Stimulated activated CD8-positive, alpha-beta memory T cell treated with anti-CD3 and anti-CD28 coated beads, Interleukin-2, amount 100 ng/mL, for 48 hours (primary cell): ENCODE measurements at regions not wholly inside any gene's neighbourhood (a gene's known extent, or its start where the extent isn't known, plus 50 kb on each side); places are given as distances from the start of the nearest gene placed in this dataset.

Experiments used
- DNase-seq, 2 donors: peaks; one replicate each; pipeline ENCODE4 v3.0.0-alpha.2; 2020; ENCODE audit warnings: low read depth in 2 of 2

DNA sequence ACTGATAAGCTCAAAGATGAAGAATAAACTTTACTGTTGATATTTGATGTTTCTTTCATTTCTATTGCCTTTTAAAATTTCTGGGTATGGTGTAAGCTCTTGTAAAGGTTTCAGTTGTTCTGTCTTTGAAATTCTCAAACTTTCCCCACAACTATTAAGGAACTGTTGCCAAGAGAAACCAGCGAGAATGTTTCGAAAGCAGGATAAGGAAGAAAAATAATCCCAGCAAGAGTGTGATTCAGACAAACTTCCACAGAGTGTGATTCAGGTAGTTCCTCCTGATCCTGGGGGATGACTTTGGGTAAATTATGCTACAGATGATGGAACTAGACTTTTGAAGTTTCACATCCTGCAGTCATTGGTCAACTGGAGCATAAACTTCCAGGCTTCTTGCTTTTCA, 632.0 kb downstream of the NSUN3 start:
- DNase-seq, result no peak

DNA sequence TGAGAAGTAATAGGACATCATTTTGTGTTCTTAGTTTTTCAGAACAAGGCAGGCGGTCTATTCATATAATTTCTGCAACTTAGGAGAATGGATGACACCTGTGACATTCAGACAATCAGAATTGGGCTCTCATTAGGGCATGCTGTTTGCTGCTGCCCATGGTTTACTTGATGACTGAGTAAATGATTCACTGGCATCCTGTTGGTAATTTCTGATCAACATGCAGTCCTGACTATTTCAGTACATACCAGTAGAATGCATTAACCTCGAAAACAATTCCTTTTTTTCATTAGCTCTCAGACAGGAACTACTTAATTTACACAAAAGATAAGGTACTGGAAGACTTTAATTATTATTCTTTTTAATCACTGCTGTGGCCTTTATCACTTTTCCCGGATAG, 641.6 kb downstream of the NSUN3 start:
- no peak for DNase-seq

DNA sequence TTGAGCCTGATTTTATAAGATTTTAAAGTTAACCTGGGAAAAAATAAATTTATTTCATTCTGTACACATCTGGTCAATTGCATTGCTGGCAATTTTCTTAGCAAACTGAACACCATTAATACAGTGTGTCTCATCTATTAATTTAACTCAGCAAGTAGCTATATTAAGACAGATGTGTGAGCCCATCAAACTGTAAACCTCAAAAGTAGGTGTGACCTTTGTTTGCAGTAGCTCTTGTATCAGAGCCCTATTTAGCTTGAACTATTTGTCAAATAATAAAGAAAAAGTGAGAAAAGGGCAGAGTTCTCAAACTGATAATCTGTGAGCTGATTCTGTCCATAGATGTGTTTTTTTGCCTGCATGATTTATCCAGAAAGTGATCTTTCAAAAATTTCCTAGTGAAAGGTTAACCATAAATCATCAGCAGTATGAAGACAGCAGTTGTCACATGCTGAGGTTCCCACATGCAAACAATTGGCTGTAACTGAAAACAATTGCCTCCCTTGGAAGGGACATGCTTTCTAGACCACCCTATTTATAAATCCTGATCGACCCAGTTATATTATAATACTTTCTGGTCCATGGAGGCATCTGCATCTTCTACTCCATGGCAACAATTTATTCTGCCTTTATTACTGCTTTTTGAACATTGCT, 646.5 kb downstream of the NSUN3 start:
- DNase-seq, result no peak

DNA sequence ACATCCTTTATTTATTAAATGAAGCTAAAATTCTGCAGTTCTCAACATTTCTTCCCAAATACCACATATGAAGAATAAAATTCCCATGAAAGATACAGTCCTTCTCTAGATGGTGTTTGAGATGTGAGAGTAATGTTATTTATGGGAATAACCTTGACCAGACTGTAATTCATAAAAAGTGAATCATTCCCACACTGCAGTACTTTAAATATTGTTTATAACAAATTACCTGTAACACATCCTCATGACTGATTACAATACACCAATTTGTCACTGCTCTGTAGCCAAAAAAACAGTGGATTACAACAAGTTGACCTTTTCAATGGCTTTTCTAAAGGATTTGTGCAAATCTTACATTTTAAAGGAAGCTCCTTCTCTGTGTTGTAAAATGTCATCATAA, 651.3 kb downstream of the NSUN3 start:
- DNase-seq, result no peak

DNA sequence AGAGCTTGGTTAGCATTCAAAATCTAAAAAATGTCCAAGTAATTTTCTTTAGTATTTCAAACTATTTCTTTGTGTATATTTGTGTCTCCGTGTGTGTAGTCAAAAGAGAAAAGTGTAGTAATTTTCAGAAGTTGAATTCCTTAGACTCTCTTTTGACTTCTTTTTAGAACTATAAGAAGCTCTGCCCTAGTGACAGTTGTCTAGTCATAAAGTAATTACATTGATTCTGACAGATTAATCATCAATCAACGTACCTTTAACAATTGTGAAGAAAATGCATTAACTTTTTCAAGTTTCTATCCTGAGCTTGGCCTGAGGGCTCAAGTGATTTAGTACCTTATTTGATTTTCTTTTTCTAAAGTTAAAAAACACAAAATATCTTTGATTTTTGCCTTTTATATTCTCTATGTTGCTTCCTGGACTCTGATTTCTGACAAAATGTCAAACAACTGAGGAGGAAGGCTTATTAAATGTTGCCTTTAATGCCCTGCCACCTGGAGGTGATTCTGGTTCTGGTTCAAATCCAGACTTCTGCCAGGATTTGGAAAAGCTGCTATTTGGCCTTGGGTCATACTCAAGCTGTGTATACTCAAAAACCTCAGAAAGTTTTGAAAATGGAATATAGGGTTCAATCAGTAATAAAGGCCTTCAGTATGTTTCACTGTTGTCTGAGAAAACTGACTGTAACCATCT, 653.6 kb downstream of the NSUN3 start:
- no peak for DNase-seq

DNA sequence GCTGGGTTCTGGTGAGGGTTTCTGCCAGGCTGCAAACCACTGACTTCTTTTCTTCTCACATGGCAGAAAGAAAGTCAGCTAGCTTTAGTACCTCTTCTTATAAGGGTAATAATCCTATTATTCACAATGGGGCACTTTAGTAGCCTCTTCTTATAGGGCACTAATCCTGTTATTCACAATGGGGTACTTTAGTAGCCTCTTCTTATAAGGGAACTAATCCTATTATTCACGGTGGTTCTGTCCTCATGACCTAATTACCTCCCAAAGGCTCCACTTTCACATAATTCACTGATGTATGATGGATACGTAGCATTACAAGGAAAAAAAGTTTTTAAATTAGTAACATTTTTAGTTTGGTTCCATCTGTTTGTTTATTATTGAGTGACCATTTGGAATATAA, 671.3 kb downstream of the NSUN3 start:
- DNase-seq, result no peak

DNA sequence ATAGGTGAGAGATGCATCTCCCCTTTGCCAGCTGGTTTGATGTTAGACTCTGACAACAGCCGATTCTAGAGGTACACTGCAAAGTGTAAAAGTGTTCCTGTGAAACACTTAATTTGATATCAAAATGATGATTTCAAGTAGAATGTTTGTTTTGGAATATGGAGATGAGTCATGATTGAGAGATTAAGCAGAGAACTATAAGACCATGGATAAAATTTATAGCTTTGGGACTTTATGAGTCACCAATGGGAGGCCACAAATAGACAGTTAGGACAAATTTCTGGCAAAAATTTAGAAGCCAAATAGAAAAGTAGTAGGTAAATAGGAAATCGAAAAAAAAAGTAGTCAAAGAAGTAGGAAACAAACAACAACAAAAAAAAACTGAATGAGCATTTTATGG, 672.5 kb downstream of the NSUN3 start:
- no peak for DNase-seq

DNA sequence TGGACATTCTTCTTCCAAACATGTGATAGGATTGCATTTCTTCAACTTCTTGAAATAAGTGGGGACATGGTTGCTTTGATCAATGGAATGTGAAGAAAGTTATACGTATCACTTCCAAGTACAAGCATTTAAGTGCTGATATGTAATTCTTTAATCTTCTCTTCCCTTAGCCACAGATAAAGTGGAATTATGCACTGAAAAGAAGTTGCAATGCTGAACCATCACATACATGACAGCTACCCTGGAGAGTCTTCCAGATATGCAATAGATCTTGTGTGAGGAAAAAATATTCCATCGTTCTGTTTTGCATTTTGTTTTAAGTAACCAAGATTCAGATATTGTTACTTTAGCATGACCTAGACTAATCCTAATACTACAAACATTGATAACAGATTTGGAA, 674.3 kb downstream of the NSUN3 start:
- DNase-seq, result no peak

DNA sequence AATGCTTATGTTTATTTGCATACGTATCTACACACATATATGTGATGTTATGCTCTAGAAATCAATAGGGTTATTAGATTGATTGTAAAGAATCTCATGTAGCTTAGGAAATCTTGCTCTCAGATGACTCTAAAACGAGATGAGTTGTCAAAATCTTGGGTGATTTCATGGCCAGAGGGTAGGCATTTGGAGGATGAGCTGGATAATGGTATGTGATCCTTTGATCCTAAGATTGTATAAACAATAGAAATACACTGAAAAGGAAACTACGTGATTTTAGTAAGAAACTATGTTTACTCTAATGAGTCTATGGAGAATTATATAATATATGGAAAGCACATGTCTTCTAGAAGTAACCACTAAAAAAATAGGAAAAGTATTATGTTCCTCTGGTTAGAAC, 676.6 kb downstream of the NSUN3 start:
- no peak for DNase-seq

DNA sequence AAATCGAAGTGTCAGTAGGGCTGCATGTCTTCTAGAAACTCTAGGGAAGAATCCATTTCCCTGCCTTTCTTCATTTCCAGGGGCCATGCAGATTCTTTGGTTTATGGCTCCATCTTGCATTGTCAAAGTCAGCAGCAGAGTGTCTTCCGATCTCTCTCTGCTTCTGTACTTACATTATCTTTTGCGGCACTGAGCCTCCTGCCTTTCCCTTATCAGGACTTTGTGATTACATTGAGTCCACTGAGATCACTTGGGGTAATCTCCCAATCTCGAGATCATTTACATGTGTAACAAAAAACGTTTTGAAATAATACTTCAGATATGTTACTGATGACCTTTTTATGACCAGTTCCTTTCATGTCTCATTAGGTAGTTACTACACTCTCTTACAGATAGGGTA, 695.9 kb downstream of the NSUN3 start:
- DNase-seq, result no peak

DNA sequence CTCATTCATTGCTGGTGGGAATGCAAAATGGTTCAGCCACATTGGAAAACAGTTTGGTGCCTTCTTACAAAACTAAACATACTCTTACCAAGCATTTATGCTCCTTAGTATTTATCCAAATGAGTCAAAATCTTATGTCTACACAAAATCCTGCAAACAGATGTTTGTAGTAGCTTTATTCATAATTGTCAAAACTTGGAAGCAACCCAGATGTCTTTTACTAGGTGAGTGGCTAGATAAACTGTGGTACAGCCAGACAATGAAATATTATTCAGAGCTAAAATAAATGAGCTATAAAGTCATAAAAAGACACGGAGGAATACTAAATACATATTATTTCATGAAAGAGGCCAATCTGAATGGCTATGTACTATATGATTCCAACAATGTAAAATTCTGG, 709.5 kb downstream of the NSUN3 start:
- DNase-seq, result no peak

DNA sequence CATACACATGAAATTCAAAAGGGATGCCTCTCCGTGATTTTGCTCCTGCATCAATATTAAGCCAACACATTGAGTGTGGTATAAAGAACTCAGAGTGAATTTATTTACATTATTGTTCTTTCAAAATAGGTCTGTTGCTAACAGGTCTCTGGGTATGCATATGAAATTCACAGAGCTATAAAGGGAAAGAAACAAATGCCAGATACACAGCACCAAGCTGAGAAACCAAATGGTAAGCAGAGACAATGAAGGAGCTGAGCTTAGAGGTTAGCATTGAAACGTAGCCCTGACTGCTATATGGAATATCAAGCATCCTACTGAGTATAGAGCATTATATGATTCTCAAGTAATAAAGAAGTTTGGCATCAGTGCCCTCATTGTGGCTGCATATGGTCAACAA, 712.9 kb downstream of the NSUN3 start:
- no peak for DNase-seq

DNA sequence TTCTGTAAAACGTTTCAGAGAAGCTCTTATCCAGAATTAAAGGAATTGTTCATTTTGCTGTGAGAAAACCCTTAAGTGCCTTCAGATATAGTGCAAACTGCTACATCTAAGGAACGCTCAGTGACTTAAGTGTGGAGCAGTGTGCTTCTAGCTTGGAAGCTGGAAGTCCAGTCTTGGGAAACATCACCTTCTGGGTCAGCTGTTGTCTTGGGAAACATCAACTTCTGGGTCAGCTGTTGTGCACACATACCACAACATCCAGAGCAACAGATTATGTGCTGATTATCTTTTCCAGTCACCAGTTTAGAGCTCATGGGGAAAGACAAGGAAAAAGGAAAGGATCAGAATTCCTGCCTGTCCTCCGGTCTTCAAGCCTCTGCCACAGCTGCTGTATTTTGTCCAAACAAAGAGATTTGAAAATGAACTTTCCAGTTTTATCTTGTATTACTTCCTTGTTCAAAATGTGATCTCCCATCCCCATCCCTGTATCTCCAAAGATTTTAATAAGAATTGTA, 713.6 kb downstream of the NSUN3 start:
- DNase-seq, result no peak

DNA sequence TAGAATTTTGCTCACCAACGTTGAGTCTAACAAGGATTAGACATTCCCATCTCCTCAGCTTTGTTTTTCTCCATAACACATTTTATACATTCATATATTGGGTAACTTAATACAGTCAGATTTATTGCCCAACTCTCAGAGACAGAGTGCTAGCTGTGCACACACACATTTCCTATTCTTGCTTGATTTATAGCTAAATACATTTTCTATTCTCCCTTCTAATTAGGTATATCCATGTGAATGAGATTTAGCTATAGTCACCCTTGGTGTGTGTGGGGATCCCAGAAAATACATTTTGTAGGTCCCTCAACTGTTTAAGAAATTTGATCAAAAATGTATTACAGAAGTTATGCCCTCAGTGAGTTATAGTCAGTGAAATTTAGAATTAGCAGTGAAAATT, 715.4 kb downstream of the NSUN3 start:
- DNase-seq, result no peak

DNA sequence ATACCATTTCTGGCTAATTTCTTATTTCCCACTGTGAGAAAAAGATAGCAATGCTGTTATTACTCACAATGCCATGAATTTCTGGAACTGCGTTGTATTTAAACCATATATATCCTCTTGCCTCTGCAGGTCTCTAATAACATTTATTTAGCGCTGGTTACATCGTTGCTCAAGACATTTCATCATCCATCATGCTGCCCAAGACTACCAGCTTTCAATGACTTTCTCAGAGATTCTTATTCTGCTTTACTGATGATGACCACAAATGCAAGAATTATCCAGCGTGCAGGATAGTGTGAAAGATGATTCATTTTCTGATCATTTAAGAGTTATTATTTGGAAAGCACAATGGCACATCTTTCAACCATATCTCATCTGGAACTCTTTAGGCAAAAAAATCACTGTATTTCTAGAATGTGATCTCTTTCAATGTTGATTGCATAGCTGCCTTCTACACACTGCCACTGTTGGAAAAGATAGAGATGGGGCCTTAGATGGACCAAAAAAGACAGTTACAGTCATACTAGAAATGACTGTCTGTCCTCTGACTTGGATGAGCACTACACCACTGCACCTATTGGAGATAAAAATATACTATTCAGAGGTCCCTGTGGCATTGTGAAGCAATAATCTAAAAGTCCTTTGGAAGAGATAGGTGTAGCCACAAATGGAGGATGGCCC, 716.1 kb downstream of the NSUN3 start:
- no peak for DNase-seq

DNA sequence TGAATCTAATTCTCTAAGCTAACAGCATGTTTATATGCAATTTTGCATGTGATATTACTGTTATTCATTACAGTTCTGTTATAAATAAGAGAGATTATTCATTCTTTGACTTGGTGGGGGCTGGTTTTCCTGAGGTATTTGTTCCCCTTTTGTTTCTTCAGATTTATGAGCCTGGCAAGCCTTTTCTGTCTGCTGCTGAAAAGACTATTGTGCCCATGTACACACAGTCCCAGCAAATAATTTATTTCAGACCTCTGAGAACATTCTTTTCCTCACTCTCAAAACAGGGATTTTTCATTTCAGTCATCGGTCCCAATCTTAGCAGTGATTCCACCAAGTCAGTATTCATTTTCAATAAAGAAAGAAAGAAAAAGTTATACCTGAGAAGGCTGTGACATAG, 716.8 kb downstream of the NSUN3 start:
- DNase-seq, result no peak

DNA sequence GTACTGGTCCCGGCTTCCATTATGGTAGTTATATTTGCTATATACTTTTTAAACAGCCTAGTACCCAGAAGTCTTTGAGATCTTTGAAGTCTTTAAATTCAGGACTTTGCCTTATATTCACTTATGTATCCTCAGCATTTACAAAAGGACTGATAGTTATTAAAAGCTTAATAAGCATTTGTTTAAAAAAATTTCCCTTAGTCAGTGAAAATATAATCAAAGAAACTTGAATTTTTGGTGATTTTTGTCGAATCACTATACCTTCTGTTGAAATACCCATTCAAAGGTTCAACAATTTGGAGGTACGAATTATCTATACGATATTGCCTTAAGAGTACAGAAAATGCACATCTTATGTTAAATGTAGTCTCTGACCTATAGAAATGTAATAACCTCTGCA, 721.4 kb downstream of the NSUN3 start:
- DNase-seq, result no peak

DNA sequence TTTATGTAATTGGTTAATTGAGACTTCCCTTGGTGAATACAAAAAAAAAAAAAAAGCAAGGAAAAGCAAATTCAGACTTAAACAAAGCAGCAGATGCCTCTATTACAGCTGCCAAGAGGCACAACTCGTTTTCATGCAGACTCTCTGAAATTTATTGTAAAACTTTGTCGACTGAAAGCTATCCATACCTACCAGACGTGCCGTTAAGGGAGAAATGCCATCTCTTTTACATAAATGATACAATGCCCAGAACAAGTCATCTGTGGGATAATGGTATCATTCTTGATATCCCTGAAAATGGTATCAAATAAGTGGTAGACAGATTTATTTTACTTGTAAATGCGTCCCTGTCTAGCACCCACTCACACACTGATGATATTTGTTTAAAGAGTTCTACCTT, 724.2 kb downstream of the NSUN3 start:
- DNase-seq, result no peak

DNA sequence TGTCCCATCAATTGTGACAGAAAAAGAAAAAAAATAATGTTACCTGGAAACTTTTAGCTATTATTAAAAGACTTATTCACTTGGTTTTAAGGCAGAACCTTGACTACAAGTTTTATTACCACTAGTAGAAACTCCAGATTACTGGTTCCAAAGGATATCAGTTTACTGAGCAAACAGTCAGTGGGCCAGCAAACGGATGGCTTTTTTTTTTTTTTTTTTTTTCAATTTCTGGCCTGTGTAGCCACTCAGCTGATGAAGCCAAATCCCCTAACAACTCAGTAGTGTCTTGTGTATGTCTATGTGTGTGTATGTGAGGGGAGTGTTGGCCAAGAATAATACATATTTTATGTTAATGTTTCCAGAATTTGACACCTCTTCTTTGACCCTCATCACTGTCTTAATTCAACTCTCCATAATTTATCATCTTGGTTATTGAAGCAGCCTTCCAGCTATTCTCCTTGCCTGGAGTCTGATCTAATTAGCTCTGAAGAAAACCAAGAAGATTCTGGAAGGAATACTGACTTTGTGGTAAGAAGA, 724.9 kb downstream of the NSUN3 start:
- DNase-seq, result no peak

DNA sequence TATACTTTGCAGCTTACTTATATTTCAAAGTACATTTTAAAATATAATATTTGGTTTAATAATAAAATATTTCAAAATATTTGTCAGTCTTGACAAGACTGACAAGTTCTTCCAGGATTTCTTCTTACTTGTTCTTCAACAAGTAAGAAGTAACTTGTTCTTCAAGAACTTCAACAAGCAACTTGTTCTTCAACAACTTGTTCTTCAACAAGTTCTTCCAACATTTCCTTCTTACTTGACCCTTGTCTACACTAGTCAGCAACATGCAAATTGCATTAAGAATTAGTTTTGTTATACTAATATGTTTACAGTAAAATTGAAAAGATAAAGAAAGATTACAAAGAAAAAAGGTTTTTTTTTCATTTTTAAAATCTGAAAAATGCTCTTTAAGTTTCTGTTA, 731.7 kb downstream of the NSUN3 start:
- DNase-seq, result no peak

DNA sequence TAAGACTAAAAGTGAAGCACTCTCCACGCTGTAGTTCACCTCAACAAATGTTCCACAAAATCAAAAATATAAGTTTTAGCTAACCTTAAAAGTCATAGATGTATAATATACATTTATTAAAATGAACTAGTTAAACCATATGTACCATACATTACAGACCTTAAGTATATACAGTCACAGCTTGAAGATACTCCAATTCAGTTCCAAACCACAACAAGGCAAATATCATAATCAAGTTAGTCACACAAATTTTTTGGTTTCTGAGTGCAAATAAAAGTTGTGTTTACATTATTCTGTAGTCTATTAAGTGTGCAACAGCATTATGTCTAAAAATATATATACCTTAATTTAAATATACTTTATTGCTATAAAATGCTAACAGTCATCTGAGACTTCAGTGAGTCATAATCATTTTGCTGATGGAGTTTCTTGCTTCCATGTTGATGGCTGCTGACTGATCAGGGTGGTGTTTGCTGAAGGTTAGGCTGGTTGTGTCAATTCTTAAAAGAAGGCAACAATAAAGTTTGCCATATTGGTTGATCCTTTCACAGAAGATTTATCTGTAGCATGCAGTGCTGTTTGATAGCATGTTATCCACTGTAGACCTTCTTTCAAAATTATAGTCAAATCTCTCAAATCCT, 736.7 kb downstream of the NSUN3 start:
- DNase-seq, result no peak

DNA sequence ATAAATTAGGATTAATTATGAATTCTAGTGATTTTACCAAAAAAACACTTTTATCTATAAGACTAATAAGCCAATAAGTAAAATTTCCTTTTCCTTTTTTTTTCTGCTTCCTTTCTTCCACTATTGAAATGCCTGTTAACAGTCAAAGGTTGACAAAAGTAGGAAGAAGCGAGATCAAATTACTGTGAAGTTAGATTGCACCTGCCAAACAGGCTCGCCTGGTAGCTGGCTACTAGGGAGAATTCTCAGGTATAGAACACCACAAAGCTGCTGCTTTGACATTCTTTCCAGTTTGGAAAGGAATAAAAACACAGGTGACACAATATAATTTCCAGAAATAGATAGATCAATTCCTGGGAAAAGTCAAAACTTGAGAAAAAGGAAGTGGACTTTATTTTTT, 749.0 kb downstream of the NSUN3 start:
- DNase-seq, result no peak
